HCT116 (cell line): ENCODE measurements at regions not wholly inside any gene's neighbourhood (a gene's known extent, or its start where the extent isn't known, plus 50 kb on each side); places are given as distances from the start of the nearest gene placed in this dataset.

Source experiments
- CEBPB ChIP-seq: IDR thresholded peaks from 2 replicates; pipeline ENCODE4 v1.6.1; 2012; ENCODE audit warnings: low read depth
- CTCF ChIP-seq, 3 experiments: fragments of 200-600 bp in 1 of 3; sonication (generic) in 1 of 3; IDR thresholded peaks in 2 of 3; conservative IDR thresholded peaks in 1 of 3; 2 replicates each; pipeline ENCODE4 v1.5.1; 2012 to 2017; ENCODE audit warnings: low read depth in 2 of 3, low read length in 2 of 3, antibody characterized with exemption in 1 of 3, borderline replicate concordance in 1 of 3, control low read depth in 1 of 3, mild to moderate bottlenecking in 1 of 3, mixed read lengths in 1 of 3, mixed run types in 1 of 3, moderate library complexity in 1 of 3; ENCODE audit not compliant: insufficient read depth in 1 of 3
- POLR2A ChIP-seq: IDR thresholded peaks from 2 replicates; pipeline ENCODE4 v1.7.0; 2011; ENCODE audit warnings: borderline replicate concordance; ENCODE audit not compliant: insufficient read depth, insufficient read length; ENCODE audit errors: extremely low read depth
- TF ChIP-seq, protein P1 (sequence below): IDR thresholded peaks from 2 replicates; pipeline ENCODE4 v1.6.1; 2012

GRCh38 chr4:1516261-1516660 lies 110.0 kb upstream of the NKX1-1 start:
- TF ChIP-seq CTCF (IDR thresholded peaks at IDR 0.05 in 2 of 3, conservative IDR thresholded peaks at IDR 0.05 in 1 of 3; ENCODE audit: borderline replicate concordance in 1 of 3, insufficient read depth in 1 of 3, low read depth in 2 of 3, low read length in 2 of 3): no peak
- no peak for TF ChIP-seq POLR2A
- TF ChIP-seq, protein P1, sequence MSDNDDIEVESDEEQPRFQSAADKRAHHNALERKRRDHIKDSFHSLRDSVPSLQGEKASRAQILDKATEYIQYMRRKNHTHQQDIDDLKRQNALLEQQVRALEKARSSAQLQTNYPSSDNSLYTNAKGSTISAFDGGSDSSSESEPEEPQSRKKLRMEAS: no peak
- no peak for TF ChIP-seq CEBPB
